H9 (cell line): ENCODE measurements at regions not wholly inside any gene's neighbourhood (a gene's known extent, or its start where the extent isn't known, plus 50 kb on each side); places are given as distances from the start of the nearest gene placed in this dataset.

Experiments
- DNase-seq: peaks from one replicate; pipeline ENCODE4 v3.0.0-alpha.2; 2017
- H2AFZ ChIP-seq: one replicate; pipeline ENCODE4 v1.6.1; 2013; ENCODE audit warnings: mild to moderate bottlenecking, low read length, control low read depth, moderate library complexity
- H2AK5ac ChIP-seq: 2 replicates; pipeline ENCODE4 v1.6.1; 2013; ENCODE audit warnings: low read length, control low read depth, mixed read lengths; ENCODE audit not compliant: insufficient read length
- H2BK120ac ChIP-seq: one replicate; pipeline ENCODE4 v1.6.1; 2013; ENCODE audit warnings: low read depth, mild to moderate bottlenecking, low read length, control low read depth, inconsistent platforms; ENCODE audit not compliant: poor library complexity, severe bottlenecking
- H2BK12ac ChIP-seq: 2 replicates; pipeline ENCODE4 v1.6.1; 2013; ENCODE audit warnings: low read length, control low read depth, mixed read lengths, low read depth; ENCODE audit not compliant: insufficient read length
- H2BK15ac ChIP-seq: 2 replicates; pipeline ENCODE4 v1.6.1; 2013; ENCODE audit warnings: low read depth, low read length, control low read depth
- H2BK20ac ChIP-seq: one replicate; pipeline ENCODE4 v1.6.1; 2013; ENCODE audit warnings: low read depth, mild to moderate bottlenecking, low read length, control low read depth, inconsistent platforms; ENCODE audit not compliant: poor library complexity, severe bottlenecking
- H2BK5ac ChIP-seq: 2 replicates; pipeline ENCODE4 v1.6.1; 2013; ENCODE audit warnings: low read length, control low read depth, mixed read lengths; ENCODE audit not compliant: insufficient read length
- H3K14ac ChIP-seq: 2 replicates; pipeline ENCODE4 v1.6.1; 2013; ENCODE audit warnings: low read length, control low read depth; ENCODE audit not compliant: insufficient read depth
- H3K18ac ChIP-seq: 2 replicates; pipeline ENCODE4 v1.6.1; 2013; ENCODE audit warnings: low read depth, mild to moderate bottlenecking, mixed read lengths, low read length, control low read depth; ENCODE audit not compliant: insufficient read length
- H3K23ac ChIP-seq: 2 replicates; pipeline ENCODE4 v1.6.1; 2013; ENCODE audit warnings: low read length, control low read depth, mixed read lengths, low read depth; ENCODE audit not compliant: insufficient read length
- H3K23me2 ChIP-seq: 2 replicates; pipeline ENCODE4 v1.6.1; 2013; ENCODE audit warnings: low read depth, mild to moderate bottlenecking, mixed read lengths, low read length, control low read depth; ENCODE audit not compliant: insufficient read length, poor library complexity, severe bottlenecking
- H3K27ac ChIP-seq: 2 replicates; pipeline ENCODE4 v1.5.1; 2013; ENCODE audit warnings: low read length, control low read depth, mixed read lengths, low read depth; ENCODE audit not compliant: insufficient read length
- H3K27me3 ChIP-seq: 2 replicates; pipeline ENCODE4 v1.6.1; 2013; ENCODE audit warnings: low read length, control low read depth, inconsistent platforms; ENCODE audit not compliant: insufficient read depth
- H3K4ac ChIP-seq: 2 replicates; pipeline ENCODE4 v1.6.1; 2013; ENCODE audit warnings: low read depth, mild to moderate bottlenecking, control low read depth, inconsistent platforms, low read length, moderate library complexity
- H3K4me1 ChIP-seq: 2 replicates; pipeline ENCODE4 v1.6.1; 2013; ENCODE audit warnings: low read length, control low read depth, inconsistent platforms; ENCODE audit not compliant: insufficient read depth
- H3K4me2 ChIP-seq: 2 replicates; pipeline ENCODE4 v1.6.1; 2013; ENCODE audit warnings: low read length, control low read depth, mixed read lengths; ENCODE audit not compliant: insufficient read length, insufficient read depth
- H3K56ac ChIP-seq: 2 replicates; pipeline ENCODE4 v1.6.1; 2013; ENCODE audit warnings: low read depth, mild to moderate bottlenecking, mixed read lengths, low read length, control low read depth; ENCODE audit not compliant: insufficient read length
- H3K79me1 ChIP-seq: 2 replicates; pipeline ENCODE4 v1.6.1; 2013; ENCODE audit warnings: low read depth, mild to moderate bottlenecking, moderate library complexity, low read length, control low read depth, inconsistent platforms; ENCODE audit not compliant: insufficient read depth, poor library complexity, severe bottlenecking
- H3K79me2 ChIP-seq: 2 replicates; pipeline ENCODE4 v1.6.1; 2013; ENCODE audit warnings: low read length, control low read depth, inconsistent platforms; ENCODE audit not compliant: insufficient read depth
- H3K9ac ChIP-seq: 2 replicates; pipeline ENCODE4 v1.6.1; 2013; ENCODE audit warnings: low read length, control low read depth, mixed read lengths; ENCODE audit not compliant: insufficient read length; ENCODE audit errors: extremely low read depth
- H3K9me3 ChIP-seq: one replicate; pipeline ENCODE4 v1.6.1; 2013; ENCODE audit warnings: low read depth, low read length, inconsistent platforms; ENCODE audit not compliant: control insufficient read depth
- H3T11ph ChIP-seq: one replicate; pipeline ENCODE4 v1.6.1; 2013; ENCODE audit warnings: mild to moderate bottlenecking, low read length, control low read depth, inconsistent platforms
- H4K20me1 ChIP-seq: one replicate; pipeline ENCODE4 v1.6.1; 2013; ENCODE audit not compliant: control insufficient read depth, insufficient read length, insufficient read depth
- H4K5ac ChIP-seq: 2 replicates; pipeline ENCODE4 v1.6.1; 2013; ENCODE audit warnings: low read depth, mild to moderate bottlenecking, mixed read lengths, low read length, control low read depth; ENCODE audit not compliant: insufficient read length
- H4K8ac ChIP-seq: replicated peaks from 2 replicates; pipeline ENCODE4 v1.6.1; 2013; ENCODE audit warnings: low read length, control low read depth, mixed read lengths, low read depth; ENCODE audit not compliant: insufficient read length
- H4K91ac ChIP-seq: 2 replicates; pipeline ENCODE4 v1.6.1; 2013; ENCODE audit warnings: low read depth, mild to moderate bottlenecking, moderate library complexity, mixed read lengths, low read length, control low read depth; ENCODE audit not compliant: insufficient read length
- H3K27ac Mint-ChIP-seq, 3 experiments: 2 replicates in 2 of 3; 3 replicates in 1 of 3; pipeline ENCODE4 v1.8.0; 2020 to 2021; ENCODE audit warnings: mixed read lengths in 3 of 3, mild to moderate bottlenecking in 1 of 3, moderate library complexity in 1 of 3
- H3K27me3 Mint-ChIP-seq: 2 replicates; pipeline ENCODE4 v1.8.0; 2021; ENCODE audit warnings: low read depth, mild to moderate bottlenecking, moderate library complexity, mixed read lengths
- H3K36me3 Mint-ChIP-seq, 3 experiments: 2 replicates in 2 of 3; 3 replicates in 1 of 3; pipeline ENCODE4 v1.8.0; 2020 to 2021; ENCODE audit warnings: low read depth in 3 of 3, mixed read lengths in 3 of 3; ENCODE audit not compliant: insufficient read depth in 1 of 3
- H3K4me1 Mint-ChIP-seq, 2 experiments: 2 replicates each; pipeline ENCODE4 v1.8.0; 2020; ENCODE audit warnings: mixed read lengths in 2 of 2
- H3K4me3 Mint-ChIP-seq, 2 experiments: 2 replicates in 1 of 2; 3 replicates in 1 of 2; pipeline ENCODE4 v1.8.0; 2020 to 2021; ENCODE audit warnings: mild to moderate bottlenecking in 2 of 2, mixed read lengths in 2 of 2, moderate library complexity in 1 of 2
- H3K9me3 Mint-ChIP-seq, 2 experiments: 2 replicates in 1 of 2; 3 replicates in 1 of 2; pipeline ENCODE4 v1.8.0; 2020; ENCODE audit warnings: mild to moderate bottlenecking in 2 of 2, mixed read lengths in 2 of 2, moderate library complexity in 1 of 2
- WGBS: extraction: QIAGEN DNeasy Blood & Tissue Kit; methylation state at CpG from one replicate; pipeline ENCODE4 v1.1.7; 2013; ENCODE audit warnings: missing lambda C conversion rate, low lambda C conversion rate, mixed read lengths; ENCODE audit not compliant: insufficient read length; ENCODE audit errors: extremely low coverage; 5-methylcytosine and 5-hydroxymethylcytosine counted together
- TF ChIP-seq, protein P1 (sequence below): fragments of 200-600 bp; sonication (generic); conservative IDR thresholded peaks from 3 replicates; pipeline ENCODE4 v1.8.0; 2021; ENCODE audit warnings: antibody characterized with exemption, mild to moderate bottlenecking

DNA sequence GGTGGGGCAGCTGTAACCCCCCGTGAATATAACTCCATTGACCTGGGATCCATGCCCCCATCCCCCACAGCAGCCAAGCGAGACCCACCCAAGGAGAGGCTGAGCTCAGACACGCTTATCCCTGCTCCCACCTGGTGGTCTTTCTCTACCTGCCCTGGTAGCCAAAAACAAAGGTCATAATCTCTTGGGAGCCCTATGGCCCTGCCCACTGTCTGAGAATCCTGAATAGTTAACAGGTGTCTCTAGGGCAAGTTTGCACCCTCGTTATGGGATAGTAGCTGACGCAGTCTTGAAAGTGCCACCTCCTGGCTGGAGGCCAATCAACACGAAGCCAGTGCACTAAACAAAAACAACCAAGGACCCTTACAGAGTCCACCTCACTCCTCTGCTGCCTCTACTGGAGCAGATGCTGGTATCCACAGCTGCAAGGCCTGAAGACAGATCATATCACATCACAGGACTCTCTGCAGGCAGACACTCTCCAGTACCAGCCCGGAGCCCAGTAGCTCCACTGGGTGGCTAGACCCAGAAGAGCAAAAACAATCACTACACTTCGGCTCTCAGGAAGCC, 134.3 kb upstream of the C1orf174 start:
- H3K18ac ChIP-seq = peak overlapping the region; percentile 69
- H3K56ac ChIP-seq = no peak overlapping the region
- no peak overlapping the region for H2BK20ac ChIP-seq
- H3K9ac ChIP-seq = no peak overlapping the region
- H2AK5ac ChIP-seq = no peak overlapping the region
- no peak overlapping the region for H2BK5ac ChIP-seq
- no peak overlapping the region for H3T11ph ChIP-seq
- WGBS = no CpG with 5 or more reads among the region's 8 CpGs
- H4K91ac ChIP-seq = no peak overlapping the region
- no peaks in the 10 kb centered on the region for H3K79me2 ChIP-seq
- no peak overlapping the region for H4K8ac ChIP-seq
- peaks cover 5% of the 10 kb centered on the region; the same call in 1 of the 2 replicates for H3K4me1 ChIP-seq
- Mint-ChIP-seq H3K9me3 (peaks cover 18 to 25% of the 10 kb centered on the region in 2 experiments), H3K4me3 (peak overlapping the region in 1 of 2 experiments; percentile 14; a peak in 1 of 5 replicates), H3K27ac (peak overlapping the region in 2 of 3 experiments; percentile 12 to 84; a peak in 3 of 7 replicates), H3K27me3 (peaks cover 3% of the 10 kb centered on the region; the same call in 1 of the 2 replicates), H3K36me3 (peaks cover 0 to 26% (median 5%) of the 10 kb centered on the region in 3 experiments; a peak in 5 of 7 replicates), H3K4me1 (peaks cover 8 to 12% of the 10 kb centered on the region in 2 experiments)
- H3K79me1 ChIP-seq = no peaks in the 10 kb centered on the region
- peak overlapping the region; percentile 4 for H3K4me2 ChIP-seq
- H3K9me3 ChIP-seq = no peaks in the 10 kb centered on the region
- peak; percentile 36 for DNase-seq
- H4K5ac ChIP-seq = no peak overlapping the region
- no peaks in the 10 kb centered on the region for H3K23me2 ChIP-seq
- H2BK12ac ChIP-seq = no peak overlapping the region
- no peak overlapping the region for H2AFZ ChIP-seq
- no peak overlapping the region for H3K4ac ChIP-seq
- no peak overlapping the region for H3K27ac ChIP-seq
- no peak overlapping the region for H2BK120ac ChIP-seq
- 0 out of 2 replicates have a peak overlapping the region, but pooled peaks have one; percentile 36 for H3K14ac ChIP-seq
- TF ChIP-seq, protein P1, sequence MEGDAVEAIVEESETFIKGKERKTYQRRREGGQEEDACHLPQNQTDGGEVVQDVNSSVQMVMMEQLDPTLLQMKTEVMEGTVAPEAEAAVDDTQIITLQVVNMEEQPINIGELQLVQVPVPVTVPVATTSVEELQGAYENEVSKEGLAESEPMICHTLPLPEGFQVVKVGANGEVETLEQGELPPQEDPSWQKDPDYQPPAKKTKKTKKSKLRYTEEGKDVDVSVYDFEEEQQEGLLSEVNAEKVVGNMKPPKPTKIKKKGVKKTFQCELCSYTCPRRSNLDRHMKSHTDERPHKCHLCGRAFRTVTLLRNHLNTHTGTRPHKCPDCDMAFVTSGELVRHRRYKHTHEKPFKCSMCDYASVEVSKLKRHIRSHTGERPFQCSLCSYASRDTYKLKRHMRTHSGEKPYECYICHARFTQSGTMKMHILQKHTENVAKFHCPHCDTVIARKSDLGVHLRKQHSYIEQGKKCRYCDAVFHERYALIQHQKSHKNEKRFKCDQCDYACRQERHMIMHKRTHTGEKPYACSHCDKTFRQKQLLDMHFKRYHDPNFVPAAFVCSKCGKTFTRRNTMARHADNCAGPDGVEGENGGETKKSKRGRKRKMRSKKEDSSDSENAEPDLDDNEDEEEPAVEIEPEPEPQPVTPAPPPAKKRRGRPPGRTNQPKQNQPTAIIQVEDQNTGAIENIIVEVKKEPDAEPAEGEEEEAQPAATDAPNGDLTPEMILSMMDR = peak; percentile 19; the same call in 2 of the 3 replicates
- no peaks in the 10 kb centered on the region for H4K20me1 ChIP-seq
- H3K27me3 ChIP-seq = no peaks in the 10 kb centered on the region
- peak overlapping the region; percentile 44; the same call in 1 of the 2 replicates for H2BK15ac ChIP-seq
- H3K23ac ChIP-seq = no peak overlapping the region
